Upper lobe of left lung (tissue), 6 donors: ENCODE measurements at regions not wholly inside any gene's neighbourhood (a gene's known extent, or its start where the extent isn't known, plus 50 kb on each side); places are given as distances from the start of the nearest gene placed in this dataset.

Experiments
- ATAC-seq, 2 donors: fragments of 200-7000 bp; cut with Tn5 transposase; one replicate each; pipeline ENCODE4 v1.9.1; 2022; ENCODE audit warnings: mild to moderate bottlenecking in 2 of 2, moderate library complexity in 2 of 2; ENCODE audit not compliant: low FRiP score in 2 of 2
- DNase-seq, 2 donors: peaks; one replicate each; pipeline ENCODE4 v3.0.0-alpha.2; 2019 to 2020
- H3K27ac ChIP-seq, 4 donors: fragments of 200-600 bp; sonication (generic); one replicate each; pipeline ENCODE4 v1.5.1; 2016 to 2019
- H3K27me3 ChIP-seq, 4 donors: fragments of 200-600 bp; sonication (generic); one replicate each; pipeline ENCODE4 v1.5.1; 2017 to 2019
- H3K36me3 ChIP-seq, 4 donors: fragments of 200-600 bp; sonication (generic); one replicate each; pipeline ENCODE4 v1.5.1; 2016 to 2019
- H3K4me1 ChIP-seq, 4 donors: fragments of 200-600 bp; sonication (generic); one replicate each; pipeline ENCODE4 v1.5.1; 2018 to 2019
- H3K4me3 ChIP-seq, 4 donors: fragments of 200-600 bp; sonication (generic); one replicate each; pipeline ENCODE4 v1.5.1; 2017 to 2019; ENCODE audit warnings: mild to moderate bottlenecking in 2 of 4, moderate library complexity in 1 of 4
- H3K9me3 ChIP-seq, 4 donors: fragments of 200-600 bp; sonication (generic); one replicate each; pipeline ENCODE4 v1.5.1; 2018 to 2019
- EP300 ChIP-seq, 4 donors: sonication (generic); formaldehyde crosslinking; IDR thresholded peaks; one replicate each; pipeline ENCODE4 v1.5.1; 2017; ENCODE audit warnings: antibody characterized with exemption in 4 of 4, control low read depth in 2 of 4
- POLR2A ChIP-seq, 4 donors: fragments of 450-650 bp; IDR thresholded peaks; one replicate each; pipeline ENCODE4 v1.5.1; 2016 to 2017; ENCODE audit warnings: antibody characterized with exemption in 4 of 4, mild to moderate bottlenecking in 2 of 4
- POLR2AphosphoS5 ChIP-seq, 2 donors: sonication (generic); formaldehyde crosslinking; IDR thresholded peaks; one replicate each; pipeline ENCODE4 v1.5.1; 2017; ENCODE audit warnings: antibody characterized with exemption in 2 of 2
- WGBS, 2 donors: methylation state at CpG; one replicate each; pipeline ENCODE4 v1.1.5; 2017 to 2018; 5-methylcytosine and 5-hydroxymethylcytosine counted together
- TF ChIP-seq, protein P1 (sequence below), 6 experiments: fragments of 450-650 bp in 4 of 6; fragments of 200-600 bp in 2 of 6; sonication (generic) in 2 of 6; IDR thresholded peaks; one replicate each; pipeline ENCODE4 v1.5.1; 2016 to 2019; ENCODE audit warnings: antibody characterized with exemption in 6 of 6
- donor health status: DM: no; HTN: no; CAD: no; lungs with moderate emphysema.
- donor health status: DM: no; HTN: yes; CAD: no; lungs with severe emphysema.

DNA sequence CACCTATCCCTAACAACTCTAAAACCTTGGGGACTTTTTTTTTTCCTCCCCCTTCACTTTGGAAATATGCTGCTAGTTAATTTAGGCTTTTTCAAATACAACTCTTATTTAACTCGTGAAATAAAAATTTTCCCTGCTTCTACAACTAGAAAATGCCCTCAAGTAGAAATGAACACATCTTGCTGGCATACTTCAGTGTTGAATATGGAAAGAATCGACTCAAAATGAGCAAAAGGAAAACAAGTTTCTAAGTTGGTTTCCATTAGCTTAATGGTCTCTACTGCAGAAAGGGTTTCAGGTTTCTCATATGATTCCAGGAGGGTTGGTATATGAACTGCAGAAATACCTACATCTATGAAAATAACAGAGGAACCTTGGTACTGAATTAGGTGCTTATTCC lies 118.3 kb upstream of the TMTC1 start:
- no peaks in the 10 kb centered on the region for H3K9me3 ChIP-seq
- TF ChIP-seq POLR2A (IDR thresholded peaks at IDR 0.05) (no peak), EP300 (IDR thresholded peaks at IDR 0.05) (no peak), POLR2AphosphoS5 (IDR thresholded peaks at IDR 0.05) (no peak)
- TF ChIP-seq, protein P1, sequence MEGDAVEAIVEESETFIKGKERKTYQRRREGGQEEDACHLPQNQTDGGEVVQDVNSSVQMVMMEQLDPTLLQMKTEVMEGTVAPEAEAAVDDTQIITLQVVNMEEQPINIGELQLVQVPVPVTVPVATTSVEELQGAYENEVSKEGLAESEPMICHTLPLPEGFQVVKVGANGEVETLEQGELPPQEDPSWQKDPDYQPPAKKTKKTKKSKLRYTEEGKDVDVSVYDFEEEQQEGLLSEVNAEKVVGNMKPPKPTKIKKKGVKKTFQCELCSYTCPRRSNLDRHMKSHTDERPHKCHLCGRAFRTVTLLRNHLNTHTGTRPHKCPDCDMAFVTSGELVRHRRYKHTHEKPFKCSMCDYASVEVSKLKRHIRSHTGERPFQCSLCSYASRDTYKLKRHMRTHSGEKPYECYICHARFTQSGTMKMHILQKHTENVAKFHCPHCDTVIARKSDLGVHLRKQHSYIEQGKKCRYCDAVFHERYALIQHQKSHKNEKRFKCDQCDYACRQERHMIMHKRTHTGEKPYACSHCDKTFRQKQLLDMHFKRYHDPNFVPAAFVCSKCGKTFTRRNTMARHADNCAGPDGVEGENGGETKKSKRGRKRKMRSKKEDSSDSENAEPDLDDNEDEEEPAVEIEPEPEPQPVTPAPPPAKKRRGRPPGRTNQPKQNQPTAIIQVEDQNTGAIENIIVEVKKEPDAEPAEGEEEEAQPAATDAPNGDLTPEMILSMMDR (IDR thresholded peaks at IDR 0.05), result no peak
- no peaks in the 10 kb centered on the region for H3K36me3 ChIP-seq
- H3K4me3 ChIP-seq, result no peak overlapping the region
- H3K27ac ChIP-seq, result no peak overlapping the region
- 55 to 67% methylated on average over 2 of the region's 2 CpGs for WGBS, 2 donors
- no peak for ATAC-seq
- H3K4me1 ChIP-seq, result no peaks in the 10 kb centered on the region
- no peak for DNase-seq
- H3K27me3 ChIP-seq, result no peaks in the 10 kb centered on the region

DNA sequence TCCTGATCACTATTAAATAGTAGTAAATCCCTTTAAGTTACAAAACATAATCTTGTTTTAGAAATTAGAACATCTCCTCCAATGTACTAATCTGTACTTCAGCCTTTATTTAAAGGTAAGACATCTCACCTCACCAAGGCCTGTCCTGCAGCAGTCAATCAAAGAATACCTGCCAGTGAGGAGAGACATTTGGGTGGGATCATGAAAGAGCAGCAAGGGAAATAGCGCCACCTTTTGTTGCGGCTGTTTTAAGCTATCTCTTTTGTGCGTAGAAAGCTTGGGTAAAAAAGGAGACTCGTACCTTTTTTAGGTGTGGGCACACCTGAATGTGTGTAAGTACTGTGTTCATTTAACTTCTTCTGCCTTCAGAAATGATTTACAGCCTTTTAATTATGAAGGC lies 117.8 kb upstream of the TMTC1 start:
- DNase-seq (no peak), ATAC-seq (no peak)
- Histone ChIP-seq H3K4me3 (no peak overlapping the region), H3K9me3 (no peaks in the 10 kb centered on the region), H3K36me3 (no peaks in the 10 kb centered on the region), H3K27ac (no peak overlapping the region), H3K27me3 (no peaks in the 10 kb centered on the region), H3K4me1 (no peaks in the 10 kb centered on the region)
- TF ChIP-seq POLR2AphosphoS5 (IDR thresholded peaks at IDR 0.05), result no peak
- no peak for TF ChIP-seq EP300 (IDR thresholded peaks at IDR 0.05)
- no peak for TF ChIP-seq POLR2A (IDR thresholded peaks at IDR 0.05)
- TF ChIP-seq, protein P1 (IDR thresholded peaks at IDR 0.05), result no peak
- 79 to 93% methylated on average over 3 to 4 of the region's 4 CpGs for WGBS, 2 donors

DNA sequence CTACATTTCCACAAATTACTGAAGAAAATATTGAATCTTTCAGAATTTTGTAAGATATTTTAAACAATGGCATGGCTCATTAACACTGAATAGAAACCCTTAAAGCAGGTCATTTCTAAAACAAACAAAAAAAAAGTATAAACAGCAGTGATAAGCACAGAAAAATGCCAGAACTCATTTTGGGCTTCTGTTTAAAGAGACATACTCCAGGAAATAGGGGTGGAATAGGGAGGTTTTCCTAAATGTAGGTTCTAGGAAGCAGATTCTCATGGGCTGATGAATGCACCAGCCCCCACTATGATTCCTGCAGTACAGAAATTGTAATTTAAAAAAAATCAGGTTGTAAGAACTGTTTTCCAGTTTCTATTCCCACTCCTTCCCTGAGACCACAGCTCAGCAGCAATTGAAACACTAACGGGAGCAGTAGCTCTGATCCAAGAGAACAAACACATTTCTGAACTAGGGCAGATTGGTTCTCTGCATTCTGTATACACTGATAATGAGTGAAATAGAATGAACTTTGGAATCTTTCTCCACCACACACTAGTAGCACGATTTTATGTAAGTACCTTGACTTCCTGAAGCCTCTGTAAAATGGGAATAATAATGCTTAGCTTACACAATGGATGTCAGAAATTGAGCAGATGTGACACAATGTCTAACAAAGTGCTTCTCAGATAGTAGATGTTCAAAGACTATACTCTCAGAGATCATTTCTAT lies 115.6 kb upstream of the TMTC1 start:
- DNase-seq (no peak), ATAC-seq (no peak)
- Histone ChIP-seq H3K27ac (no peak overlapping the region), H3K4me1 (no peaks in the 10 kb centered on the region), H3K27me3 (no peaks in the 10 kb centered on the region), H3K9me3 (no peaks in the 10 kb centered on the region), H3K36me3 (no peaks in the 10 kb centered on the region), H3K4me3 (no peak overlapping the region)
- TF ChIP-seq, protein P1 (IDR thresholded peaks at IDR 0.05), result no peak
- TF ChIP-seq EP300 (IDR thresholded peaks at IDR 0.05), result no peak
- no peak for TF ChIP-seq POLR2AphosphoS5 (IDR thresholded peaks at IDR 0.05)
- TF ChIP-seq POLR2A (IDR thresholded peaks at IDR 0.05), result no peak
- WGBS, 2 donors, result 67 to 75% methylated on average over 2 of the region's 2 CpGs

DNA sequence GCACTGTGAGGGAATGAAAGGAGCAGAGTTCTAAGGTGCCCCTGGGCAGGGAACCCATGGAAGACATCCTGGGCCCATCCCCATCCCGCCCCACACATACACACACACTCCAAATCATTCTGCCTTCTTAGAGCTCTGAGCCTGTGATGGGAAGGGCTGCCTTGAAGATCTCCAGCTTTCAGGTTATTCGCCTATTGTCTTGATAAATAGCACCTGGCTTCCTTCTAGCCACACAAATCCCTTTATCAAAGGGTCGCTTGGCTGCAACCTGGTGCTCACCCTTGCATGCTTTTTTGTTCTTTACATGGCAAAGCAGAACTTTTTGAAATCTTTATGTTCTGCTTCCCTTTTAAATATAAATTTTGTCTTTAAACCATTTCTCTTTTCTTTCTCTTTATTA lies 112.2 kb upstream of the TMTC1 start:
- 56 to 71% methylated on average over 3 of the region's 3 CpGs for WGBS, 2 donors
- ATAC-seq (no peak), DNase-seq (no peak)
- TF ChIP-seq POLR2A (IDR thresholded peaks at IDR 0.05), result no peak
- TF ChIP-seq POLR2AphosphoS5 (IDR thresholded peaks at IDR 0.05), result no peak
- TF ChIP-seq, protein P1 (IDR thresholded peaks at IDR 0.05), result no peak
- no peak for TF ChIP-seq EP300 (IDR thresholded peaks at IDR 0.05)
- no peak overlapping the region for H3K27ac ChIP-seq
- no peaks in the 10 kb centered on the region for H3K36me3 ChIP-seq
- H3K4me1 ChIP-seq, result no peaks in the 10 kb centered on the region
- no peaks in the 10 kb centered on the region for H3K9me3 ChIP-seq
- no peak overlapping the region for H3K4me3 ChIP-seq
- H3K27me3 ChIP-seq, result no peaks in the 10 kb centered on the region

DNA sequence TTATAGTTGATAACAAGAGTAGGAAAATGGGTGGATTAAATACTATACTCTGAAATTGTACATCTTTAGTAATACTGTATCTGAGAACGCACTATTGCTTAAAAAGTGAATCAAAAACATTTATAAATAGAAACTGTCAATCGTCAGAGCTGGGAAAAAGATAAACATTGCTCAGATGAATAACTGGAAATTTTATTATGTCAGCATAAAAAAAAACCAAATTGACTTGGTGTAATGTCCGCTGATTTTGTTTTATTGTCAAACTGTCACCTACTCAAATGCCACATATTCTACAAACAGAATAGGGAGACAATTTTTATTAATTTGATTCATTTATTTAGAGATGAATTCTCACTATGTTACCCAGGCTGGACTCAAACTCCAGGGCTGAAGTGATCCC lies 109.3 kb upstream of the TMTC1 start:
- ATAC-seq (no peak), DNase-seq (no peak)
- no peaks in the 10 kb centered on the region for H3K9me3 ChIP-seq
- 75 to 80% methylated on average over 3 of the region's 3 CpGs for WGBS, 2 donors
- no peaks in the 10 kb centered on the region for H3K27me3 ChIP-seq
- TF ChIP-seq POLR2AphosphoS5 (IDR thresholded peaks at IDR 0.05) (no peak), POLR2A (IDR thresholded peaks at IDR 0.05) (no peak), EP300 (IDR thresholded peaks at IDR 0.05) (no peak)
- TF ChIP-seq, protein P1 (IDR thresholded peaks at IDR 0.05), result no peak
- no peak overlapping the region for H3K27ac ChIP-seq
- no peak overlapping the region for H3K4me3 ChIP-seq
- no peaks in the 10 kb centered on the region for H3K4me1 ChIP-seq
- H3K36me3 ChIP-seq, result no peaks in the 10 kb centered on the region
